T-cell (primary cell): ENCODE measurements at regions not wholly inside any gene's neighbourhood (a gene's known extent, or its start where the extent isn't known, plus 50 kb on each side); places are given as distances from the start of the nearest gene placed in this dataset.

Experiments
- ATAC-seq, 4 experiments: fragments of 200-7000 bp in 3 of 4; fragments of 150-1000 bp in 1 of 4; cut with Tn5 transposase; replicated peaks in 1 of 4; 1 replicate in 3 of 4; 2 replicates in 1 of 4; pipeline ENCODE4 v1.10.0; 2021; ENCODE audit warnings: moderate library complexity in 3 of 4, mild to moderate bottlenecking in 2 of 4, moderate number of reproducible peaks in 1 of 4
- CTCF ChIA-PET, 2 donors: fragments of 300-600 bp; sonication (Branson Sonifier 250); formaldehyde crosslinking; loops; one replicate each; lab custom pipeline; 2022; ENCODE audit warnings: antibody characterized with exemption in 2 of 2; lab: Charles Lee
- POLR2A ChIA-PET, 2 donors: fragments of 300-600 bp; sonication (Branson Sonifier 250); formaldehyde crosslinking; loops; one replicate each; lab custom pipeline; 2022; ENCODE audit warnings: antibody characterized with exemption in 2 of 2; lab: Charles Lee
- DNase-seq, 35 experiments: peaks; one replicate each; pipeline versions ENCODE4 v3.0.0 to v3.0.0-alpha.2; 2013 to 2023
- H3K27ac ChIP-seq: one replicate; pipeline ENCODE4 v1.5.1; 2013; ENCODE audit warnings: low read length
- H3K27me3 ChIP-seq, 2 experiments: replicated peaks in 1 of 2; 1 replicate in 1 of 2; 2 replicates in 1 of 2; pipeline versions ENCODE4 v1.6.1 to v1.7.0; 2013; ENCODE audit warnings: low read length in 1 of 2, mixed read lengths in 1 of 2; ENCODE audit not compliant: control insufficient read depth in 2 of 2, insufficient read depth in 2 of 2; ENCODE audit errors: extremely low read depth in 1 of 2
- H3K36me3 ChIP-seq, 2 donors: 1 replicate in 1 of 2; 2 replicates in 1 of 2; pipeline versions ENCODE4 v1.6.1 to v1.7.0; 2013; ENCODE audit warnings: low read length in 1 of 2; ENCODE audit not compliant: control insufficient read depth in 2 of 2, insufficient read depth in 1 of 2; ENCODE audit errors: extremely low read depth in 1 of 2
- H3K4me1 ChIP-seq, 2 experiments: 1 replicate in 1 of 2; 2 replicates in 1 of 2; pipeline versions ENCODE4 v1.6.1 to v1.7.0; 2013; ENCODE audit warnings: low read length in 2 of 2, mixed read lengths in 1 of 2; ENCODE audit not compliant: insufficient read depth in 2 of 2, control insufficient read depth in 1 of 2; ENCODE audit errors: extremely low read depth in 1 of 2
- H3K4me3 ChIP-seq, 2 donors: 1 replicate in 1 of 2; 2 replicates in 1 of 2; pipeline versions ENCODE4 v1.5.1 to v1.7.0; 2013; ENCODE audit warnings: mild to moderate bottlenecking in 2 of 2, low read length in 1 of 2, moderate library complexity in 1 of 2; ENCODE audit not compliant: control insufficient read depth in 1 of 2; ENCODE audit errors: extremely low read depth in 1 of 2
- H3K9me3 ChIP-seq: 2 replicates; pipeline ENCODE4 v1.7.0; 2013
- H3K27ac Mint-ChIP-seq, 2 donors: one replicate each; pipeline ENCODE4 v1.8.0; 2020 to 2021; ENCODE audit warnings: mild to moderate bottlenecking in 2 of 2, mixed read lengths in 2 of 2
- H3K27me3 Mint-ChIP-seq, 2 donors: one replicate each; pipeline ENCODE4 v1.8.0; 2021 to 2022; ENCODE audit warnings: mixed read lengths in 2 of 2
- H3K36me3 Mint-ChIP-seq: one replicate; pipeline ENCODE4 v1.8.0; 2021; ENCODE audit warnings: mixed read lengths
- H3K4me1 Mint-ChIP-seq, 3 donors: one replicate each; pipeline ENCODE4 v1.8.0; 2020 to 2022; ENCODE audit warnings: mixed read lengths in 3 of 3, mild to moderate bottlenecking in 1 of 3
- H3K4me3 Mint-ChIP-seq, 3 donors: one replicate each; pipeline ENCODE4 v1.8.0; 2020 to 2022; ENCODE audit warnings: mild to moderate bottlenecking in 3 of 3, mixed read lengths in 3 of 3, moderate library complexity in 3 of 3
- H3K9me3 Mint-ChIP-seq, 3 donors: one replicate each; pipeline ENCODE4 v1.8.0; 2020 to 2022; ENCODE audit warnings: mixed read lengths in 3 of 3
- WGBS: methylation state at CpG from one replicate; pipeline ENCODE4 v1.1.5; 2013; ENCODE audit warnings: missing lambda C conversion rate; ENCODE audit not compliant: insufficient coverage; 5-methylcytosine and 5-hydroxymethylcytosine counted together

DNA sequence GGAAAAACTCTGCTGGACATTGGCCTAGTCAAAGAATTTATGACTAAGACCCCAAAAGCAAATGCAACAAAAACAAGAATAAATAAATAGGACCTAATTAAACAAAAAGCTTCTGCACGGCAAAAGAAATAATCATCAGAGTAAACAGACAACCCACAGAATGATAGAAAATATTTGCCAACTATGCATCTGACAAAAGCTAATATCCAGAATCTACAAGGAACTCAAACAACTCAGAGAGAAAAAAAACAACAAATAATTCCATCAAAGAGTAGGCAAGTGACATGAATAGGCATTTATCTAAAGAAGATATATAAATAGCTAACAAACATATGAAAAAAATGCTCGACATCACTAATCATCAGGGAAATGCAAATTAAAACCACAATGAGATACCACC is 91.2 kb upstream of the PALMD start:
- Mint-ChIP-seq H3K36me3 (no peaks in the 10 kb centered on the region), H3K4me1 (no peaks in the 10 kb centered on the region), H3K4me3 (no peak overlapping the region), H3K27ac (no peak overlapping the region), H3K9me3 (peaks cover 0 to 7% (median 0%) of the 10 kb centered on the region in 3 donors), H3K27me3 (peaks cover 11 to 26% of the 10 kb centered on the region in 2 donors)
- POLR2A ChIA-PET, result no interaction called here
- no peak overlapping the region for H3K4me3 ChIP-seq
- H3K36me3 ChIP-seq, result no peaks in the 10 kb centered on the region
- CTCF ChIA-PET, result no interaction called here
- no peaks in the 10 kb centered on the region for H3K9me3 ChIP-seq
- no CpG with 5 or more reads among the region's 2 CpGs for WGBS
- H3K27me3 ChIP-seq, result peaks cover 0 to 3% of the 10 kb centered on the region in 2 experiments
- no peak for DNase-seq
- ATAC-seq, result no peak
- H3K27ac ChIP-seq, result no peak overlapping the region
- no peaks in the 10 kb centered on the region for H3K4me1 ChIP-seq

DNA sequence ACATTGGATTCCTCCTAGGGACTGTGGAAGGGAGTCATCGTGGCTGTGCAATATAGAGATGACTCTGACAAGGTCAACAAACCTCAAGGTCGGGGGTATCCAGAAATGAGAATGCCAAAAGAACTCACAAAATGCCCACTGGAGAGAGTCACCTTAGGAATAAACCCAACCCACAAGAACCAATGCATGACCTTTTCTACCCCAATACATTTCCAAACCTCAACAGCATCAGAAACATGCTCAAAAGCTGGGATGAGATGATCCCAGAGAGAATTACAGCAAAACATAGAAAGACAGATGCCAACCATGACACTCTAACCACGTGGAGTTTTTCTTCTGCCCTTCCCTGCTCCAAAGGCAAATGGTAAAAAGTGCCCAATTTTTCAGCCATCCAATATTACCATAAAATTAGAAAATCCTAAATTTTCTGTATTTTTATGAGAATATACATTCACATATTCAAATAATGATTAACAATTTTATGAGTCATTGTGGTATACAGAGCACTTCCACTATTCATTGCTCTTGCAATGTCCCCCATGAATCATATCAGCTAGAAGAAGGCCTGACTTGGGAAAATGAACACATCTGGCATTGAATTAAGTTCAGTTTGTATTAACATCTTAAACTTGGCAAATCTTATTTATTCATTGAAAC is 88.2 kb upstream of the PALMD start:
- no peak for ATAC-seq

DNA sequence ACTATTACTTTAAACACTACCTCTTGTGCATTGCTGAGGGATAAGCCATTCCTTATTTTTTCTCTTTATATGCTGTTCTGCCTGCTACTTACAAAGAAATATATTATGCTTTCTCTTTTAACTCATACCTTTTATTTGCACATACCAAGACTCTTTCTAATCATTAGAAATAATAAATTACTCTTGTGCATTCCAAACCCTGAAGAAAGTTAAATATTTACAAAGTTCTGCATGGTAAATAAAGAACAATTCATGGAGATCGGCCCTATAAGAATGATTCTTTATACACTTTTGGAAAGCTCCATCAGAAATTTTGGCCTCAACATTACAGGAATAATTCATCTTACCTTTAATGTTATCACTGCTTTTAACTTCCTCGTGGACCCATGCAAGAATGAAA is 86.7 kb upstream of the PALMD start:
- CTCF ChIA-PET, result no interaction called here
- no peak overlapping the region for H3K27ac ChIP-seq
- H3K9me3 ChIP-seq, result no peaks in the 10 kb centered on the region
- ATAC-seq (no peak), DNase-seq (no peak)
- POLR2A ChIA-PET, result no interaction called here
- H3K27me3 Mint-ChIP-seq, result peaks cover 7 to 13% of the 10 kb centered on the region in 2 donors
- peaks cover 0 to 10% (median 4%) of the 10 kb centered on the region in 3 donors for H3K9me3 Mint-ChIP-seq
- H3K4me1 ChIP-seq, result no peaks in the 10 kb centered on the region
- no peaks in the 10 kb centered on the region for H3K4me1 Mint-ChIP-seq
- H3K27ac Mint-ChIP-seq, result no peak overlapping the region
- no peak overlapping the region for H3K4me3 ChIP-seq
- H3K27me3 ChIP-seq, result no peaks in the 10 kb centered on the region
- no peak overlapping the region for H3K4me3 Mint-ChIP-seq
- no peaks in the 10 kb centered on the region for H3K36me3 ChIP-seq
- H3K36me3 Mint-ChIP-seq, result no peaks in the 10 kb centered on the region
- 83% methylated on average over 1 of the region's 2 CpGs for WGBS

More for the DNA sequence above, 88.2 kb upstream of the PALMD start:
- no peaks in the 10 kb centered on the region for H3K9me3 ChIP-seq
- no peaks in the 10 kb centered on the region for H3K4me1 Mint-ChIP-seq
- H3K27me3 ChIP-seq, result no peaks in the 10 kb centered on the region
- H3K27ac Mint-ChIP-seq, result no peak overlapping the region
- H3K36me3 ChIP-seq, result no peaks in the 10 kb centered on the region
- CTCF ChIA-PET, result no interaction called here
- no peak overlapping the region for H3K4me3 ChIP-seq
- H3K9me3 Mint-ChIP-seq, result peaks cover 0 to 10% (median 4%) of the 10 kb centered on the region in 3 donors
- H3K27me3 Mint-ChIP-seq, result peaks cover 7 to 13% of the 10 kb centered on the region in 2 donors
- POLR2A ChIA-PET, result no interaction called here
- 67% methylated on average over 1 of the region's 3 CpGs for WGBS
- H3K4me3 Mint-ChIP-seq, result no peak overlapping the region
- no peak overlapping the region for H3K27ac ChIP-seq
- H3K4me1 ChIP-seq, result no peaks in the 10 kb centered on the region
- no peaks in the 10 kb centered on the region for H3K36me3 Mint-ChIP-seq
- DNase-seq, result no peak

DNA sequence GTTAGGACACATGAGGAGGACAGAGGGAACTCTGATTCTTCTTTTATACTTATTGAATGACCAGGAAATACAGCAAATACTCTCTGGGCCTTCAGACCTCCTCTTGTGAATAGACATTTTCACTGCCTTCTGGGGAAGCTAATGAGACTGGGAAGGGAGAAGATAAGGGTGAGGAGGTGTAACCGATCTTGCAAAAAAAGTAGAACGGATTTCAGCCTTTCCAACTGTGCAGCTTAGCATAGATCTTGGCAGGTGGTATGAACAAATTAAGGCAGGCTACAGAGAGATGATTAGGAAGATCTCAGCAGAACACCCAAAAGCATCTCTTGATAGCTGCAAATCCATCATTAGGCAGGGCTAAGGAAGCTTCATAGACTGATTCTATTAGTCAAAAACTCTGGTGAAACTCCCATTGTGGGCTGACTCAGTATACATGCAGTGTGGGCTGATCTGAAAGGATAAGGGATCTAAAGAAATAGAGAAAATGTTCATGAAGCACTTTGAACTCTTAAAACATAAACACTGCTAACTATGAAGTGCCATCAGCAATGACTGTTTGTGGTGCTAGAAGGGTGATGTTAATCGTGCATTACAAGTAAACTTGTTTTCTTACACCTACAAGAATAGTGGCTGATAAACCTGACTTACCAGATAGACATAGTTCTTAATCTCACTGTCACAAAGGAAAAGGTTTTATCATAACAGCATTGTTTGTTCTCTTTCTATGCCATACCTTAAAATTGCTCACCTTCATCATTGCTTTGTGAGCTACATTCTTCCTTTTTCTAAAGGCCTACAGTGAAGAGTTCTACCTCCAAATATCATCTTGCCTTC is 85.5 kb upstream of the PALMD start:
- CTCF ChIA-PET, result no interaction called here
- Mint-ChIP-seq H3K27me3 (peaks cover 3 to 7% of the 10 kb centered on the region in 2 donors), H3K4me1 (no peaks in the 10 kb centered on the region)

DNA sequence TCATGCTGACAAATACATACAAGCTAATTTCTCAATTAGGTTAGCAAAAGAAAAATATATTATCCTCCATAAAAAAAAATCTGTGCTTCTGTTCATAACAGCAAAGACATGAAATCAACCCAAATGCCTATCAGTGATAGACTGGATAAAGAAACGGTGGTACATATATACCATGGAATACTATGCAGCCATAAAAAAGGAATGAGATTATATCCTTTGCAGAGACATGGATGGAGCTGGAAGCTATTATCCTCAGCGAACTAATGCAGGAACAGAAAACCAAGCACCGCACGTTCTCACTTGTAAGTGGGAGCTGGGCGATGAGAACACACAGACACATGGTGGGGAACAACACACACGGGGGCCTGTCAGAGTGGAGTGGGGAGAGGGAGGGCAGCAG is 84.0 kb upstream of the PALMD start:
- ChIA-PET CTCF (no interaction called here), POLR2A (no interaction called here)

More for the DNA sequence above, 85.5 kb upstream of the PALMD start:
- H3K27ac Mint-ChIP-seq, result no peak overlapping the region
- no peak overlapping the region for H3K27ac ChIP-seq
- POLR2A ChIA-PET, result no interaction called here
- ATAC-seq (no peak), DNase-seq (no peak)
- H3K36me3 ChIP-seq, result no peaks in the 10 kb centered on the region
- peaks cover 0 to 4% (median 3%) of the 10 kb centered on the region in 3 donors for H3K9me3 Mint-ChIP-seq
- no peaks in the 10 kb centered on the region for H3K27me3 ChIP-seq
- H3K9me3 ChIP-seq, result no peaks in the 10 kb centered on the region
- no CpG with 5 or more reads among the region's 3 CpGs for WGBS
- no peaks in the 10 kb centered on the region for H3K36me3 Mint-ChIP-seq
- no peaks in the 10 kb centered on the region for H3K4me1 ChIP-seq
- H3K4me3 ChIP-seq, result no peak overlapping the region
- H3K4me3 Mint-ChIP-seq, result no peak overlapping the region

DNA sequence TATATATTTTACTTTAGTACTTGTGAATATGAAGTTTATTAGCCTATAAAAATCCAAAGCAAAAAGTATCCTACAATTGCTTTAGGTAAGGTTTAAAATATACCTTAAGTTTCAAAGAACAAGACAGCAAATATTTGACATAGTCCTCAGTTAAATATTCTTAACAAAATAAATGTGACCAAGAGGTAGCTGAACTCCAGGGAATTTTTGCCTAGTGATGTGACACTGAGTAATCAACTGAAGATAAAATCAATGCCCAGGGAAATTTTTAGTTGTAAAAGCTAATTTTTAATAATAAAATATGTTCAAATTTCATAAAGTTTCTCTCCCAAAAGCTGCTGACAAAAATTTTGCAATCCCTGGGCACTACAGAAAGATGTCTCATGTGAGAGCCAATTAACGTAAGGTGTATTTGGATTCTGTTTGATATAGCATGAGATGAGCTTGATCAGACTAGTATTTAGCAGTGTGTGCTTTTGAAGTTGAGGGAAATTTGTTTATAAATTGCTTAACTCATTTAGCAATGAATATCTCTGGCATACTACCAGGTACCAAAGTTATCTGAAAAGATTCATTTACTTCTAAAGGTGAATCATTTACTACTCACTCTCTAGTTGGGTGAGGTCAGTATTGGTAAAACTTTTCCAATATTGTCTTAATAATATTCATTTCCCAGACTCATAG is 80.2 kb upstream of the PALMD start:
- H3K4me1 Mint-ChIP-seq, result no peaks in the 10 kb centered on the region
- no peaks in the 10 kb centered on the region for H3K9me3 ChIP-seq

More for the DNA sequence above, 84.0 kb upstream of the PALMD start:
- WGBS, result 88% methylated on average over 6 of the region's 6 CpGs
- Mint-ChIP-seq H3K36me3 (no peaks in the 10 kb centered on the region), H3K9me3 (peaks cover 0 to 4% (median 3%) of the 10 kb centered on the region in 3 donors), H3K4me1 (no peaks in the 10 kb centered on the region), H3K27me3 (peaks cover 3 to 7% of the 10 kb centered on the region in 2 donors), H3K27ac (no peak overlapping the region), H3K4me3 (no peak overlapping the region)
- Histone ChIP-seq H3K27me3 (no peaks in the 10 kb centered on the region), H3K4me1 (no peaks in the 10 kb centered on the region), H3K27ac (no peak overlapping the region), H3K4me3 (no peak overlapping the region), H3K9me3 (no peaks in the 10 kb centered on the region), H3K36me3 (no peaks in the 10 kb centered on the region)
- DNase-seq (no peak), ATAC-seq (no peak)

More for the DNA sequence above, 80.2 kb upstream of the PALMD start:
- no peaks in the 10 kb centered on the region for H3K27me3 ChIP-seq
- ChIA-PET CTCF (no interaction called here), POLR2A (no interaction called here)
- Mint-ChIP-seq H3K9me3 (peaks cover 0 to 4% (median 0%) of the 10 kb centered on the region in 3 donors), H3K27ac (no peak overlapping the region), H3K27me3 (peaks cover under 1 to 3% of the 10 kb centered on the region in 2 donors), H3K36me3 (no peaks in the 10 kb centered on the region), H3K4me3 (no peak overlapping the region)
- 60% methylated on average over 1 of the region's 1 CpG for WGBS
- DNase-seq, result no peak
- H3K4me1 ChIP-seq, result no peaks in the 10 kb centered on the region
- H3K4me3 ChIP-seq, result no peak overlapping the region
- no peak overlapping the region for H3K27ac ChIP-seq
- ATAC-seq, result no peak
- H3K36me3 ChIP-seq, result no peaks in the 10 kb centered on the region
